Heart left ventricle (tissue), 13 donors: ENCODE measurements at regions not wholly inside any gene's neighbourhood (a gene's known extent, or its start where the extent isn't known, plus 50 kb on each side); places are given as distances from the start of the nearest gene placed in this dataset.

Source experiments
- POLR2A ChIP-seq, 2 donors: fragments of 450-650 bp; IDR thresholded peaks; one replicate each; pipeline ENCODE4 v1.6.1; 2017; ENCODE audit warnings: antibody characterized with exemption in 2 of 2, mild to moderate bottlenecking in 2 of 2, moderate library complexity in 2 of 2
- TF ChIP-seq, protein P1 (sequence below), 12 donors: fragments of 200-600 bp; sonication (generic) in 4 of 12; IDR thresholded peaks; one replicate each; pipeline versions ENCODE4 v1.5.0 to v1.8.0; 2018 to 2022; ENCODE audit warnings: antibody characterized with exemption in 12 of 12, mild to moderate bottlenecking in 5 of 12
- donor health status: ischemic (EF 13 %, LVEDD 7.1; RV severe dilation, severe dysfunction).
- donor health status: DM: no; HTN: yes; CAD: no.
- donor health status: DM: no; HTN: no; CAD: no.
- donor health status: ischemic (EF 25% LVEDD 6.9; RV normal size, moderate dysfunction).
- donor health status: ischemic (EF 25% LVEDD 5.7; RV mildly dilated, moderate dysfunction).
- donor health status: ischemic (EF 35%, LVEDD 5.7; RV mildly dilated, moderate dysfunction).
- donor health status: nonischemic (EF 11% LVEDD 7.7; RV severe dilation, severe dysfunction).
- donor health status: DM: yes; HTN: yes; CAD: no.
- donor health status: PGD.
- donor health status: ischemic (EF 29% LVEDD 5.4; RV normal size, mild dysfunction).
- donor health status: nonischemic (EF 23%, LVEDD 6.1; RV moderate dilation, normal function).

DNA sequence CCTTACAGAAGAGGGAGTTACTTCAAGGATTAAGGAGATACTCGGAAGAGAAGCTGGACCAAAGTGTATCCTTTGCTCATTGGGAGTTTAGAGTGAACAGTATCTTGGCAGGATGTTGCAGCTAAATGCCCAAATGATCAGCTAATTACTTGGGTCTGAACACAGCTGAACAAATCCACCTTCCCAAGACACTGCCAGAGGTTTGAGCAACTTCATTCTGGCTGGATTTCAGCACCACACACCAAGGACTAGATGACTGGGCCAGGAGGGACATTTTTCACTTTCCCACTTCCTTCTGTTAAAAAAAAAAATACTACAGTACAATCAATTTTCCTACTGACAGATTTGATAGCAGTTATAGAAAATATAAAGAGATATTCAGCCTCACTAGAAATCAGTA is 324.6 kb downstream of the MID1IP1 start:
- TF ChIP-seq, protein P1, sequence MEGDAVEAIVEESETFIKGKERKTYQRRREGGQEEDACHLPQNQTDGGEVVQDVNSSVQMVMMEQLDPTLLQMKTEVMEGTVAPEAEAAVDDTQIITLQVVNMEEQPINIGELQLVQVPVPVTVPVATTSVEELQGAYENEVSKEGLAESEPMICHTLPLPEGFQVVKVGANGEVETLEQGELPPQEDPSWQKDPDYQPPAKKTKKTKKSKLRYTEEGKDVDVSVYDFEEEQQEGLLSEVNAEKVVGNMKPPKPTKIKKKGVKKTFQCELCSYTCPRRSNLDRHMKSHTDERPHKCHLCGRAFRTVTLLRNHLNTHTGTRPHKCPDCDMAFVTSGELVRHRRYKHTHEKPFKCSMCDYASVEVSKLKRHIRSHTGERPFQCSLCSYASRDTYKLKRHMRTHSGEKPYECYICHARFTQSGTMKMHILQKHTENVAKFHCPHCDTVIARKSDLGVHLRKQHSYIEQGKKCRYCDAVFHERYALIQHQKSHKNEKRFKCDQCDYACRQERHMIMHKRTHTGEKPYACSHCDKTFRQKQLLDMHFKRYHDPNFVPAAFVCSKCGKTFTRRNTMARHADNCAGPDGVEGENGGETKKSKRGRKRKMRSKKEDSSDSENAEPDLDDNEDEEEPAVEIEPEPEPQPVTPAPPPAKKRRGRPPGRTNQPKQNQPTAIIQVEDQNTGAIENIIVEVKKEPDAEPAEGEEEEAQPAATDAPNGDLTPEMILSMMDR (IDR thresholded peaks at IDR 0.05), result no peak
- TF ChIP-seq POLR2A (IDR thresholded peaks at IDR 0.05), result no peak
